B cell (primary cell): ENCODE measurements at regions not wholly inside any gene's neighbourhood (a gene's known extent, or its start where the extent isn't known, plus 50 kb on each side); places are given as distances from the start of the nearest gene placed in this dataset.

Experiments used
- CTCF ChIP-seq: fragments of 200-600 bp; IDR thresholded peaks from one replicate; pipeline ENCODE4 v1.8.0; 2022; ENCODE audit warnings: antibody characterized with exemption, mild to moderate bottlenecking
- EZH2 ChIP-seq: IDR thresholded peaks from 2 replicates; pipeline ENCODE4 v1.6.1; 2012; ENCODE audit warnings: borderline replicate concordance, low read depth, mild to moderate bottlenecking, moderate library complexity, low read length; ENCODE audit not compliant: insufficient read depth, poor library complexity, severe bottlenecking

GRCh38 chr2:180146114-180146513, 139.0 kb upstream of the CWC22 start:
- TF ChIP-seq CTCF (no peak), EZH2 (no peak)
